SK-N-SH (cell line): ENCODE measurements at regions not wholly inside any gene's neighbourhood (a gene's known extent, or its start where the extent isn't known, plus 50 kb on each side); places are given as distances from the start of the nearest gene placed in this dataset.
A peak's percentile ranks its signal among the peaks of the same experiment; 100 is the strongest.

Experiments used
- CTCF ChIP-seq: fragments of 200-600 bp; sonication (generic); IDR thresholded peaks from 2 replicates; pipeline ENCODE4 v1.6.1; 2017; ENCODE audit warnings: antibody characterized with exemption, mild to moderate bottlenecking, moderate library complexity
- EZH2phosphoT487 ChIP-seq: fragments of 200-600 bp; sonication (generic); IDR thresholded peaks from 2 replicates; pipeline ENCODE4 v1.6.1; 2017; ENCODE audit warnings: low read depth, mixed run types, mild to moderate bottlenecking, antibody characterized with exemption, moderate library complexity, borderline replicate concordance
- FOSL2 ChIP-seq: IDR thresholded peaks from 2 replicates; pipeline ENCODE4 v1.4.0; 2012; ENCODE audit warnings: low read depth, mild to moderate bottlenecking, moderate library complexity, borderline replicate concordance
- MXI1 ChIP-seq: IDR thresholded peaks from 2 replicates; pipeline ENCODE4 v1.6.1; 2012; ENCODE audit warnings: mild to moderate bottlenecking, low read depth, low read length, improper control_type of control experiment
- TEAD4 ChIP-seq: IDR thresholded peaks from 2 replicates; pipeline ENCODE4 v1.4.0; 2012; ENCODE audit warnings: mild to moderate bottlenecking, borderline replicate concordance; ENCODE audit not compliant: insufficient read depth
- USF1 ChIP-seq: IDR thresholded peaks from 2 replicates; pipeline ENCODE4 v1.4.0; 2012; ENCODE audit warnings: low read depth, borderline replicate concordance

GRCh38 chr15:48025118-48025517 lies 95.7 kb upstream of the SLC24A5 start:
- TF ChIP-seq FOSL2 (no peak), EZH2phosphoT487 (no peak), CTCF (peak; percentile 20), TEAD4 (no peak), USF1 (no peak), MXI1 (no peak)
